Panc1 (cell line): ENCODE measurements at regions not wholly inside any gene's neighbourhood (a gene's known extent, or its start where the extent isn't known, plus 50 kb on each side); places are given as distances from the start of the nearest gene placed in this dataset.

ENCODE experiments used
- ATAC-seq: fragments of 200-7000 bp; cut with Tn5 transposase; 2 replicates; pipeline ENCODE4 v1.9.1; 2020; ENCODE audit warnings: mild to moderate bottlenecking, moderate library complexity
- BruUV-seq: library from RNA; stranded (reverse); fragments of 400-500 nt; replicated peaks from 2 replicates; lab custom pipeline; 2021; lab: Mats Ljungman, UMichigan
- CTCF ChIA-PET: fragments of 300-600 bp; sonication (Branson Sonifier 250); formaldehyde crosslinking; loops from one replicate; lab custom pipeline; 2022; ENCODE audit warnings: antibody characterized with exemption; lab: Charles Lee
- POLR2A ChIA-PET: fragments of 300-600 bp; sonication (Branson Sonifier 250); formaldehyde crosslinking; loops from one replicate; lab custom pipeline; 2022; ENCODE audit warnings: antibody characterized with exemption; lab: Charles Lee
- DNase-seq: peaks from one replicate; pipeline ENCODE4 v3.0.0-alpha.2; 2010; ENCODE audit warnings: low read depth, low spot score
- H3K27ac ChIP-seq: 2 replicates; pipeline ENCODE4 v1.5.1; 2011; ENCODE audit warnings: mild to moderate bottlenecking, low read length, inconsistent platforms
- H3K27me3 ChIP-seq: fragments of 200-500 bp; sonication (Bioruptor generic); 2 replicates; pipeline ENCODE4 v1.6.0; 2014; ENCODE audit warnings: low read length, inconsistent platforms; ENCODE audit not compliant: control insufficient read depth, insufficient read depth
- H3K36me3 ChIP-seq: fragments of 200-500 bp; sonication (Bioruptor generic); 2 replicates; pipeline ENCODE4 v1.5.1; 2014; ENCODE audit warnings: inconsistent platforms, mild to moderate bottlenecking, low read length, moderate library complexity; ENCODE audit not compliant: control insufficient read depth, insufficient read depth
- H3K4me1 ChIP-seq: 2 replicates; pipeline ENCODE4 v1.5.1; 2011; ENCODE audit warnings: inconsistent platforms, mild to moderate bottlenecking, low read length, moderate library complexity; ENCODE audit not compliant: control insufficient read depth, insufficient read depth
- H3K4me3 ChIP-seq, 2 experiments: 2 replicates each; pipeline ENCODE4 v1.5.1; 2011 to 2012; ENCODE audit warnings: low read depth in 2 of 2, low read length in 2 of 2, mild to moderate bottlenecking in 2 of 2, inconsistent platforms in 1 of 2, moderate library complexity in 1 of 2
- H3K9me3 ChIP-seq: fragments of 200-500 bp; sonication (Bioruptor generic); 2 replicates; pipeline ENCODE4 v1.5.1; 2014; ENCODE audit warnings: low read depth, mild to moderate bottlenecking, inconsistent platforms, low read length, moderate library complexity; ENCODE audit not compliant: control insufficient read depth, insufficient read depth
- POLR2AphosphoS5 ChIP-seq: IDR thresholded peaks from 2 replicates; pipeline ENCODE4 v1.6.1; 2012; ENCODE audit warnings: mild to moderate bottlenecking, low read depth, low read length, moderate library complexity
- SIN3A ChIP-seq: IDR thresholded peaks from 2 replicates; pipeline ENCODE4 v1.6.1; 2012; ENCODE audit warnings: low read depth, mild to moderate bottlenecking, low read length, moderate library complexity, borderline replicate concordance; ENCODE audit not compliant: insufficient read depth
- TCF7L2 ChIP-seq: IDR thresholded peaks from 2 replicates; pipeline ENCODE4 v1.6.1; 2011; ENCODE audit warnings: mild to moderate bottlenecking, low read depth, low read length, inconsistent platforms
- in situ Hi-C: cut with HindIII; loops from 2 replicates; pipeline ENCODE4 v1.10.0; 2016; ENCODE audit warnings: low sequenced_read_pairs, low pct_unique_long_range_greater_than_20kb
- intact Hi-C: fragments of 100-400 bp; cut with micrococcal nuclease; formaldehyde crosslinking; loops from one replicate; pipeline ENCODE4 v1.10.0; 2022; ENCODE audit not compliant: unreplicated experiment
- TF ChIP-seq, protein P1 (sequence below): fragments of 450-650 bp; IDR thresholded peaks from 2 replicates; pipeline ENCODE4 v1.5.1; 2017; ENCODE audit warnings: mild to moderate bottlenecking
- TF ChIP-seq, protein P2 (sequence below), 2 experiments: IDR thresholded peaks; 2 replicates each; pipeline ENCODE4 v1.6.1; 2011 to 2012; ENCODE audit warnings: low read depth in 2 of 2, control low read depth in 1 of 2, low read length in 1 of 2, mild to moderate bottlenecking in 1 of 2, moderate library complexity in 1 of 2; ENCODE audit not compliant: insufficient read depth in 1 of 2

DNA sequence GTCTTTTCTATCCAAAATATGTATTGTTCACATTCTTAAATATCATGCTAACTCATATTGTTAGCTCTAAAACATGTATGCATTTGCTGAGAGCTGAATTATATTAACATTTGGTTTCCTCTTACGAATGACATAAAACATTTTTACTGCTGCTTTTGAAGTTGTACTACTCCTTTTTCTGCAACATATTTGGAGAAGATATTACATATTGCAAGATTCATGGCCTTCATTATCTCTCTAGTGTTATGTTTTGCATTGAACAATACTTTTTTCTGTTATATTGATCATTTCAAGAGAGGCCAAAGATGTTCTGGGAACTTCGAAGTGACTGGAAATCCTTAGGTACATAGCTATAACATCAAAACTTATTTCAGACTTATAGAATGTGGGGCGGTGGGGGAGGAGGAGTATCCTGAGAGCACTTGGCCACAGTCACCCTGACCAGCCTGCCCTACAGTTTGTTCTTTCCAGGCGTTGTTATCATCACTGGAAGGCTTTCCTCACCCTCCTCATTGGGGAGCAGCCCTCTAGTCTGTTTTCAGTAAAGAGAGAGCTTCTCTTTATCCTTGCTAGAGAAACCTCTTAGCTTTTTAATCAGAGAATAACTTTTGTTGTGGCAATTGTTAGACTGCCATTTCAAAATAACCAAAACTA lies 868.6 kb downstream of the OTOL1 start:
- POLR2A ChIA-PET: no interaction called here
- no peaks in the 10 kb centered on the region for H3K27me3 ChIP-seq
- H3K27ac ChIP-seq: no peak overlapping the region
- no peaks in the 10 kb centered on the region for H3K4me1 ChIP-seq
- no TSS peak for BruUV-seq
- no peaks in the 10 kb centered on the region for H3K36me3 ChIP-seq
- in situ Hi-C loops (no loop called here), intact Hi-C loops (no loop called here)
- no peaks in the 10 kb centered on the region for H3K9me3 ChIP-seq
- no peak for ATAC-seq
- DNase-seq: no peak
- CTCF ChIA-PET: no interaction called here
- H3K4me3 ChIP-seq: no peak overlapping the region
- TF ChIP-seq, protein P1, sequence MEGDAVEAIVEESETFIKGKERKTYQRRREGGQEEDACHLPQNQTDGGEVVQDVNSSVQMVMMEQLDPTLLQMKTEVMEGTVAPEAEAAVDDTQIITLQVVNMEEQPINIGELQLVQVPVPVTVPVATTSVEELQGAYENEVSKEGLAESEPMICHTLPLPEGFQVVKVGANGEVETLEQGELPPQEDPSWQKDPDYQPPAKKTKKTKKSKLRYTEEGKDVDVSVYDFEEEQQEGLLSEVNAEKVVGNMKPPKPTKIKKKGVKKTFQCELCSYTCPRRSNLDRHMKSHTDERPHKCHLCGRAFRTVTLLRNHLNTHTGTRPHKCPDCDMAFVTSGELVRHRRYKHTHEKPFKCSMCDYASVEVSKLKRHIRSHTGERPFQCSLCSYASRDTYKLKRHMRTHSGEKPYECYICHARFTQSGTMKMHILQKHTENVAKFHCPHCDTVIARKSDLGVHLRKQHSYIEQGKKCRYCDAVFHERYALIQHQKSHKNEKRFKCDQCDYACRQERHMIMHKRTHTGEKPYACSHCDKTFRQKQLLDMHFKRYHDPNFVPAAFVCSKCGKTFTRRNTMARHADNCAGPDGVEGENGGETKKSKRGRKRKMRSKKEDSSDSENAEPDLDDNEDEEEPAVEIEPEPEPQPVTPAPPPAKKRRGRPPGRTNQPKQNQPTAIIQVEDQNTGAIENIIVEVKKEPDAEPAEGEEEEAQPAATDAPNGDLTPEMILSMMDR: no peak
- no peak for TF ChIP-seq POLR2AphosphoS5
- no peak for TF ChIP-seq SIN3A
- no peak for TF ChIP-seq TCF7L2
- TF ChIP-seq, protein P2, sequence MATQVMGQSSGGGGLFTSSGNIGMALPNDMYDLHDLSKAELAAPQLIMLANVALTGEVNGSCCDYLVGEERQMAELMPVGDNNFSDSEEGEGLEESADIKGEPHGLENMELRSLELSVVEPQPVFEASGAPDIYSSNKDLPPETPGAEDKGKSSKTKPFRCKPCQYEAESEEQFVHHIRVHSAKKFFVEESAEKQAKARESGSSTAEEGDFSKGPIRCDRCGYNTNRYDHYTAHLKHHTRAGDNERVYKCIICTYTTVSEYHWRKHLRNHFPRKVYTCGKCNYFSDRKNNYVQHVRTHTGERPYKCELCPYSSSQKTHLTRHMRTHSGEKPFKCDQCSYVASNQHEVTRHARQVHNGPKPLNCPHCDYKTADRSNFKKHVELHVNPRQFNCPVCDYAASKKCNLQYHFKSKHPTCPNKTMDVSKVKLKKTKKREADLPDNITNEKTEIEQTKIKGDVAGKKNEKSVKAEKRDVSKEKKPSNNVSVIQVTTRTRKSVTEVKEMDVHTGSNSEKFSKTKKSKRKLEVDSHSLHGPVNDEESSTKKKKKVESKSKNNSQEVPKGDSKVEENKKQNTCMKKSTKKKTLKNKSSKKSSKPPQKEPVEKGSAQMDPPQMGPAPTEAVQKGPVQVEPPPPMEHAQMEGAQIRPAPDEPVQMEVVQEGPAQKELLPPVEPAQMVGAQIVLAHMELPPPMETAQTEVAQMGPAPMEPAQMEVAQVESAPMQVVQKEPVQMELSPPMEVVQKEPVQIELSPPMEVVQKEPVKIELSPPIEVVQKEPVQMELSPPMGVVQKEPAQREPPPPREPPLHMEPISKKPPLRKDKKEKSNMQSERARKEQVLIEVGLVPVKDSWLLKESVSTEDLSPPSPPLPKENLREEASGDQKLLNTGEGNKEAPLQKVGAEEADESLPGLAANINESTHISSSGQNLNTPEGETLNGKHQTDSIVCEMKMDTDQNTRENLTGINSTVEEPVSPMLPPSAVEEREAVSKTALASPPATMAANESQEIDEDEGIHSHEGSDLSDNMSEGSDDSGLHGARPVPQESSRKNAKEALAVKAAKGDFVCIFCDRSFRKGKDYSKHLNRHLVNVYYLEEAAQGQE (IDR thresholded peaks at IDR 0.05; ENCODE audit: insufficient read depth in 1 of 2, low read depth in 2 of 2, low read length in 1 of 2): no peak

DNA sequence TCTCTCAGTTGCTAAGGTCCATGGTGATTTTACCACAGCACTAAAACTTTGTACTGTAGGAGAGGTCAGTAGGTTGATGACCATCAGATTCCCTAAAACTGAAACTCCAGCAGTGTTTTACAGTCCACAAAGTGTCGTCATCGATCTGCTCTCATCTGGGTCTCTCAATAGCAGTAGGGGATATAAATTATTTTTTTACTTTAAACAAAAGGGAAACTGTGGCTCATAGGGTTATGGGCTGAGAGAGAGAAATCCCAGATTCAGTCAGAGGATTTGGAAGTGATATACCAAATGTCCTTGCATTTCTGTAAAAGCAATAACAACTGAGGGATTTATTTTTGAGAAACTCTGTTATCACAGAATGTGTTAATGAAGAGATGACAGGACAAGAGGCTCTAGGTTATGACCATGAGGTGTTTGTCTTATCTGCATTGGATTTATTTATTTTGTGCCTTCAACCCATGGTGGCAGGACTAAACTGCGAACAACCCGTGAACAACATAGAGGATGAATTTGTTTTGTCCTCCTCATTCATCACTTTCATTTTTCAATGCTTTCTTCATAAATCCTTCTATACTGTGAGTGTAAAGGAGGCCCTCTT lies 869.7 kb downstream of the OTOL1 start:
- ATAC-seq: no peak
- TF ChIP-seq POLR2AphosphoS5: no peak
- TF ChIP-seq, protein P2 (IDR thresholded peaks at IDR 0.05; ENCODE audit: insufficient read depth in 1 of 2, low read depth in 2 of 2, low read length in 1 of 2): no peak
- TF ChIP-seq, protein P1: no peak
- in situ Hi-C loops: no loop called here
- no peaks in the 10 kb centered on the region for H3K36me3 ChIP-seq
- ChIA-PET CTCF (no interaction called here), POLR2A (interaction anchor here (0.6 kb wide), 1 partner anchor 153 kb away, joined by 9 read pairs; no protein-coding TSS in a partner anchor)
- H3K4me1 ChIP-seq: no peaks in the 10 kb centered on the region
- intact Hi-C loops: no loop called here
- H3K27ac ChIP-seq: no peak overlapping the region
- no TSS peak for BruUV-seq
- H3K9me3 ChIP-seq: no peaks in the 10 kb centered on the region
- DNase-seq: no peak
- H3K27me3 ChIP-seq: no peaks in the 10 kb centered on the region
- no peak overlapping the region for H3K4me3 ChIP-seq
